B cell (primary cell): ENCODE measurements at regions not wholly inside any gene's neighbourhood (a gene's known extent, or its start where the extent isn't known, plus 50 kb on each side); places are given as distances from the start of the nearest gene placed in this dataset.

Experiments used
- ATAC-seq: fragments of 200-7000 bp; cut with Tn5 transposase; one replicate; pipeline ENCODE4 v1.10.0; 2021; ENCODE audit warnings: low read depth, mild to moderate bottlenecking, moderate number of reproducible peaks, moderate library complexity
- CTCF ChIA-PET: fragments of 350-600 bp; sonication (Branson Sonifier 250); formaldehyde crosslinking; loops from one replicate; lab custom pipeline; 2021; ENCODE audit warnings: antibody characterized with exemption, inconsistent platforms; lab: Charles Lee
- POLR2A ChIA-PET: fragments of 350-600 bp; sonication (Branson Sonifier 250); formaldehyde crosslinking; loops from one replicate; lab custom pipeline; 2021; ENCODE audit warnings: antibody characterized with exemption; lab: Charles Lee
- DNase-seq: peaks from one replicate; pipeline ENCODE4 v3.0.0; 2013
- H2AFZ ChIP-seq: 2 replicates; pipeline ENCODE4 v1.6.1; 2012; ENCODE audit warnings: mild to moderate bottlenecking, low read depth, low read length; ENCODE audit not compliant: insufficient read depth, poor library complexity, severe bottlenecking
- H3K27ac ChIP-seq, 2 donors: 1 replicate in 1 of 2; 2 replicates in 1 of 2; pipeline ENCODE4 v1.5.1; 2012 to 2013; ENCODE audit warnings: low read length in 2 of 2, mild to moderate bottlenecking in 2 of 2, moderate library complexity in 1 of 2
- H3K27me3 ChIP-seq, 4 experiments: fragments of 200-600 bp in 1 of 4; sonication (generic) in 1 of 4; replicated peaks in 1 of 4; 1 replicate in 2 of 4; 2 replicates in 2 of 4; pipeline versions ENCODE4 v1.6.1 to v1.7.0; 2013 to 2016; ENCODE audit warnings: low read length in 3 of 4, mild to moderate bottlenecking in 2 of 4, mixed read lengths in 1 of 4, moderate library complexity in 1 of 4; ENCODE audit not compliant: insufficient read depth in 4 of 4, control insufficient read depth in 3 of 4; ENCODE audit errors: control extremely low read depth in 1 of 4
- H3K36me3 ChIP-seq, 2 experiments: replicated peaks in 1 of 2; 1 replicate in 1 of 2; 2 replicates in 1 of 2; pipeline versions ENCODE4 v1.6.1 to v1.7.1; 2013; ENCODE audit warnings: low read length in 1 of 2; ENCODE audit not compliant: insufficient read depth in 2 of 2, control insufficient read depth in 1 of 2; ENCODE audit errors: control extremely low read depth in 1 of 2, extremely low read depth in 1 of 2
- H3K4me1 ChIP-seq, 2 donors: fragments of 200-600 bp in 1 of 2; sonication (generic) in 1 of 2; 1 replicate in 1 of 2; 2 replicates in 1 of 2; pipeline versions ENCODE4 v1.5.1 to v1.6.1; 2013 to 2017; ENCODE audit warnings: low read length in 2 of 2; ENCODE audit not compliant: control insufficient read depth in 2 of 2, insufficient read depth in 2 of 2
- H3K4me2 ChIP-seq: replicated peaks from 2 replicates; pipeline ENCODE3; 2012; ENCODE audit warnings: mild to moderate bottlenecking, low read depth, low read length; ENCODE audit not compliant: poor library complexity, severe bottlenecking
- H3K4me3 ChIP-seq, 5 experiments: fragments of 200-600 bp in 1 of 5; sonication (generic) in 1 of 5; 1 replicate in 3 of 5; 2 replicates in 2 of 5; pipeline versions ENCODE4 v1.5.1 to v1.7.0; 2011 to 2016; ENCODE audit warnings: low read length in 4 of 5, mild to moderate bottlenecking in 4 of 5, low read depth in 2 of 5, control low read depth in 1 of 5, moderate library complexity in 1 of 5; ENCODE audit not compliant: insufficient read depth in 1 of 5; ENCODE audit errors: control extremely low read depth in 1 of 5, extremely low read depth in 1 of 5
- H3K79me2 ChIP-seq: fragments of 200-600 bp; sonication (generic); one replicate; pipeline ENCODE4 v1.6.0; 2016; ENCODE audit warnings: low read length; ENCODE audit not compliant: control insufficient read depth, insufficient read depth
- H3K9ac ChIP-seq: fragments of 200-600 bp; sonication (generic); 2 replicates; pipeline ENCODE4 v1.6.1; 2017; ENCODE audit warnings: mild to moderate bottlenecking, low read length, moderate library complexity
- H3K9me3 ChIP-seq, 3 donors: one replicate each; pipeline versions ENCODE4 v1.6.1 to v1.7.1; 2013; ENCODE audit warnings: low read length in 2 of 3; ENCODE audit not compliant: control insufficient read depth in 2 of 3, insufficient read depth in 1 of 3; ENCODE audit errors: control extremely low read depth in 1 of 3
- H4K20me1 ChIP-seq: 2 replicates; pipeline ENCODE4 v1.6.0; 2012; ENCODE audit warnings: mild to moderate bottlenecking, low read length; ENCODE audit not compliant: insufficient read depth, control insufficient read depth, poor library complexity, severe bottlenecking
- H3K27ac Mint-ChIP-seq: one replicate; pipeline ENCODE4 v1.8.0; 2021; ENCODE audit warnings: mixed read lengths
- H3K27me3 Mint-ChIP-seq: one replicate; pipeline ENCODE4 v1.8.0; 2021; ENCODE audit warnings: mixed read lengths
- H3K4me1 Mint-ChIP-seq: one replicate; pipeline ENCODE4 v1.8.0; 2021; ENCODE audit warnings: mixed read lengths
- H3K4me3 Mint-ChIP-seq: one replicate; pipeline ENCODE4 v1.8.0; 2021; ENCODE audit warnings: mixed read lengths
- H3K9me3 Mint-ChIP-seq: one replicate; pipeline ENCODE4 v1.8.0; 2022; ENCODE audit warnings: mixed read lengths; ENCODE audit not compliant: insufficient read depth
- CTCF ChIP-seq: fragments of 200-600 bp; IDR thresholded peaks from one replicate; pipeline ENCODE4 v1.8.0; 2022; ENCODE audit warnings: antibody characterized with exemption, mild to moderate bottlenecking
- EZH2 ChIP-seq: IDR thresholded peaks from 2 replicates; pipeline ENCODE4 v1.6.1; 2012; ENCODE audit warnings: borderline replicate concordance, low read depth, mild to moderate bottlenecking, moderate library complexity, low read length; ENCODE audit not compliant: insufficient read depth, poor library complexity, severe bottlenecking
- WGBS: methylation state at CpG from one replicate; pipeline ENCODE4 v1.1.5; 2013; ENCODE audit warnings: missing lambda C conversion rate; ENCODE audit not compliant: insufficient coverage; 5-methylcytosine and 5-hydroxymethylcytosine counted together
- intact Hi-C: fragments of 100-400 bp; cut with micrococcal nuclease; formaldehyde crosslinking; loops from one replicate; pipeline ENCODE4 v1.10.0; 2022

- H3K9me3 Mint-ChIP-seq, result peaks cover 6% of the 10 kb centered on the region
- H3K27ac Mint-ChIP-seq, result no peak overlapping the region
- Histone ChIP-seq H3K27ac (no peak overlapping the region), H3K27me3 (peaks cover 0 to 5% (median 0%) of the 10 kb centered on the region in 4 experiments), H3K4me3 (no peak overlapping the region), H3K4me1 (no peaks in the 10 kb centered on the region), H3K9ac (no peak overlapping the region), H3K9me3 (peaks cover 0 to 6% (median 2%) of the 10 kb centered on the region in 3 donors), H3K79me2 (no peaks in the 10 kb centered on the region), H4K20me1 (no peaks in the 10 kb centered on the region), H3K36me3 (no peaks in the 10 kb centered on the region), H3K4me2 (no peak overlapping the region), H2AFZ (no peak overlapping the region)
- H3K4me3 Mint-ChIP-seq, result no peak overlapping the region
- TF ChIP-seq EZH2 (no peak), CTCF (no peak)
- H3K4me1 Mint-ChIP-seq, result no peaks in the 10 kb centered on the region
- DNase-seq (no peak), ATAC-seq (no peak)
- intact Hi-C loops, result no loop called here
- H3K27me3 Mint-ChIP-seq, result peaks cover 8% of the 10 kb centered on the region
- CTCF ChIA-PET, result no interaction called here
- 75% methylated on average over 2 of the region's 3 CpGs for WGBS
- POLR2A ChIA-PET, result no interaction called here
These were observed 85.9 kb downstream of the MAFB start for GRCh38 chr20:40603057-40603651.

- no peak overlapping the region for H2AFZ ChIP-seq
- no peak overlapping the region for H3K4me2 ChIP-seq
- no peak overlapping the region for H3K4me3 ChIP-seq
- no peaks in the 10 kb centered on the region for H3K36me3 ChIP-seq
- TF ChIP-seq EZH2 (no peak), CTCF (no peak)
- DNase-seq (no peak), ATAC-seq (no peak)
- intact Hi-C loops, result no loop called here
- H3K4me1 ChIP-seq, result no peaks in the 10 kb centered on the region
- H3K27ac ChIP-seq, result no peak overlapping the region
- ChIA-PET POLR2A (no interaction called here), CTCF (no interaction called here)
- H4K20me1 ChIP-seq, result no peaks in the 10 kb centered on the region
- H3K79me2 ChIP-seq, result no peaks in the 10 kb centered on the region
- H3K9ac ChIP-seq, result no peak overlapping the region
- H3K9me3 Mint-ChIP-seq, result peaks cover 6% of the 10 kb centered on the region
- H3K27me3 Mint-ChIP-seq, result peaks cover 7% of the 10 kb centered on the region
- H3K4me1 Mint-ChIP-seq, result no peaks in the 10 kb centered on the region
- H3K9me3 ChIP-seq, result peaks cover 0 to 6% (median 2%) of the 10 kb centered on the region in 3 donors
- H3K27me3 ChIP-seq, result peaks cover 0 to 5% (median 0%) of the 10 kb centered on the region in 4 experiments
- WGBS, result 100% methylated on average over 1 of the region's 1 CpG
- H3K27ac Mint-ChIP-seq, result no peak overlapping the region
- H3K4me3 Mint-ChIP-seq, result no peak overlapping the region
These were observed 86.7 kb downstream of the MAFB start for GRCh38 chr20:40602381-40602780.
